GM10248 (cell line): ENCODE measurements at regions not wholly inside any gene's neighbourhood (a gene's known extent, or its start where the extent isn't known, plus 50 kb on each side); places are given as distances from the start of the nearest gene placed in this dataset.

ENCODE experiments used
- CTCF ChIA-PET: fragments of 300-600 bp; sonication (Branson Sonifier 250); formaldehyde crosslinking; extraction: SDS; loops from one replicate; lab custom pipeline; 2021; ENCODE audit warnings: antibody characterized with exemption; lab: Yijun Ruan, JAX
- POLR2A ChIA-PET: fragments of 350-650 bp; sonication (Branson Sonifier 250); formaldehyde crosslinking; extraction: SDS; loops from one replicate; lab custom pipeline; 2020; ENCODE audit warnings: antibody characterized with exemption; lab: Yijun Ruan, JAX
- DNase-seq: peaks from one replicate; pipeline ENCODE4 v3.0.0; 2012; ENCODE audit errors: extremely low spot score
- TF ChIP-seq, protein P1 (sequence below): IDR thresholded peaks from 2 replicates; pipeline ENCODE4 v1.5.1; 2012; ENCODE audit warnings: mild to moderate bottlenecking, low read depth; ENCODE audit errors: extremely low read depth, missing control alignments, control extremely low read depth

DNA sequence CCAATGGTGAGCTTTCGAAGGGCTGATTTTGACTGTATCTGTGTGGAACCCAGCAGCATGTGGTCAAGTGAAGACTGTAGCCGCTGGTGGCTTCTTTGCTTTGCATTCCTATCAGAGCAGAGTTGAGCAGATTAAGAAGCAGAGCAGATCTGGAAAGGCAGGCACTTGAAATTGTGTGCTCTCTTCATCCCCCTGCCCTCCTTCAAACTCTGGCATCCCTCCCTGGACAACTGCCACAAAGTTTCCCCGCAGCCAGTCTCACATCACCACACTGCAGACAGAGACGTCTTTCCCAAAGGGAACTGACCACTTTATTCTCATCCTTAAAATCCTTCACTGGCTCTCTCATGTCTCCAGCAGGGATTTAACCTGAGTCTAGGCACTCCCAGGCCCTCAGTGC is 237.1 kb upstream of the DYNLRB2 start:
- ChIA-PET CTCF (no interaction called here), POLR2A (no interaction called here)
- DNase-seq = no peak

DNA sequence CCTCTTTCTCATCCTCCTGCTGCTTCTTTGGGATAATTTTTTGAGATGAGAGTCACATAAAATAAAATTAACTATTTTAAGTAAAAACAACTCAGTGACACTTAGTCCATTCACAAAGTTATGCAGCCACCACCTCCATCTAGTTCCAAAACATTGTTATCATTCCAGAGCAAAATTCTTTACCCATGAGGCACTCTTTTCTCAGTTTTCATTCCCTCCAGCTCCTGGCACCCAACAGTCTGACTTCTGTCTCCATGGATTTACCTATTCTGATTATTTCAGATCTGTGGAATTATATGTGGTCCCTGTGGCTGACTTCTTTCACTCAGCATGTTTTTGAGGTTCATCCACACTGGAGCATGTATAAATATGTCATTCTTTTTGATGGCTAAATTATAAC is 239.9 kb upstream of the DYNLRB2 start:
- TF ChIP-seq, protein P1, sequence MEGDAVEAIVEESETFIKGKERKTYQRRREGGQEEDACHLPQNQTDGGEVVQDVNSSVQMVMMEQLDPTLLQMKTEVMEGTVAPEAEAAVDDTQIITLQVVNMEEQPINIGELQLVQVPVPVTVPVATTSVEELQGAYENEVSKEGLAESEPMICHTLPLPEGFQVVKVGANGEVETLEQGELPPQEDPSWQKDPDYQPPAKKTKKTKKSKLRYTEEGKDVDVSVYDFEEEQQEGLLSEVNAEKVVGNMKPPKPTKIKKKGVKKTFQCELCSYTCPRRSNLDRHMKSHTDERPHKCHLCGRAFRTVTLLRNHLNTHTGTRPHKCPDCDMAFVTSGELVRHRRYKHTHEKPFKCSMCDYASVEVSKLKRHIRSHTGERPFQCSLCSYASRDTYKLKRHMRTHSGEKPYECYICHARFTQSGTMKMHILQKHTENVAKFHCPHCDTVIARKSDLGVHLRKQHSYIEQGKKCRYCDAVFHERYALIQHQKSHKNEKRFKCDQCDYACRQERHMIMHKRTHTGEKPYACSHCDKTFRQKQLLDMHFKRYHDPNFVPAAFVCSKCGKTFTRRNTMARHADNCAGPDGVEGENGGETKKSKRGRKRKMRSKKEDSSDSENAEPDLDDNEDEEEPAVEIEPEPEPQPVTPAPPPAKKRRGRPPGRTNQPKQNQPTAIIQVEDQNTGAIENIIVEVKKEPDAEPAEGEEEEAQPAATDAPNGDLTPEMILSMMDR = no peak
- DNase-seq = no peak
- ChIA-PET POLR2A (no interaction called here), CTCF (interaction anchor here (1.5 kb wide), 1 partner anchor 9 kb away, joined by 3 read pairs; no protein-coding TSS in a partner anchor)

More for the DNA sequence above, 237.1 kb upstream of the DYNLRB2 start:
- TF ChIP-seq, protein P1 = no peak

DNA sequence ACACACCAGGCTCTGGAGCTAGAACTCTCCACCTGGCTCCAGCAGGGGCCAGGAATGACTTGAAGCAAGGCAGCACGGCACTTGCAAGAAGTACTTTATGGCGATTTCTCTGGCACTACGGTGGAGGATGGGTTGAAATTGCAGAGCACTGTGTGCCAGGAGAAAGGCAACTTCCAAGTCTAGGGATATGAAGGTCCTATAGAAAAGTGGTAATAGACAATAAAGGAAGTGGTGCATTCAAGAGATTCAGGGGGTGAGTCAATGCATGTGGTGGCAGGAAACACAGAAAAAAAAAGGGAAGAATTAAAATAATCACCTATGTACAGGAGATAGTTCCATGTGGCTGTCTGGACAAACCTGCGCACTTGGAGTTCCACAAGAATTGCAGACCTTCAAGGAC is 240.3 kb upstream of the DYNLRB2 start:
- ChIA-PET CTCF (interaction anchor here (1.5 kb wide), 1 partner anchor 9 kb away, joined by 3 read pairs; no protein-coding TSS in a partner anchor), POLR2A (no interaction called here)
- DNase-seq = no peak
- TF ChIP-seq, protein P1 = no peak

DNA sequence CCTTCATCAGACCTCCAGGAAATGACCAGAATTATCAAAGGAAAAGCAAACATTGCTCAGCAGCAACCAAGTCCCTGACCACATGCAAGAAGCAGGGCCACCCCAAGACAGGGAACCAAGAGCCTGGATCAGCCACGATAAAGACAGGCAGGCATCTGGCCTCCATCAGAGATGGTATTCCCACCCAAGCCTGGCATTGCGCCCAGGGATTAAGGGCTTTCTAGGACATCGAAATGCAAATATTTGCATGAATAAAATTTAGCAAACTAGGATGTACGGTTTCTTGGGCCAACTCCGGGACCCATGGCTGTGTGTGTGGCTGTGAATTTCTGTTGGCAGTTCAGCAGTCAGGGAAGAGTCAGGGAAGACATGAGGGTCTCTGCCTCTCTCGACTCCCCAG is 241.4 kb upstream of the DYNLRB2 start:
- DNase-seq = no peak
- CTCF ChIA-PET = interaction anchor here (1.5 kb wide), 1 partner anchor 8 kb away, joined by 3 read pairs; no protein-coding TSS in a partner anchor
- POLR2A ChIA-PET = no interaction called here
- TF ChIP-seq, protein P1 = no peak

DNA sequence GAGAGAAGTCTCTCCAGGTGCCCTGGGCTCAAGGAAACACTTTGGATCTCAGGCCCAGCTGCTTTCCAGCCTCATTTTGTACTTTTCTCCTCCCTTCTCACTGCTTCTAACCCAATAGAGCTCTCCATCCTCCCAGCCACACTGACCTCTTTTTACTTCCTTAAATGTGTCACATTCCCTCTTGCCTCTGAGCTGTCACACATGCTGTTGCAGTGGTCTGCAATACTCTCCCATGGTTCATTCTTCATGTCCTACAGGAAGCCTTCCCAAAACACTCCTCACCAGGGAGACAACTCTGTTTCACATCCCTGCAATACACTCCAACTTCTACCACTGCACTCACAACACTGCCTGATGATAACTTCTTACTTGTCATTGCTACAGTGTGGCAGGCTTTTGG is 242.1 kb upstream of the DYNLRB2 start:
- POLR2A ChIA-PET = no interaction called here
- CTCF ChIA-PET = no interaction called here
- DNase-seq = no peak
- TF ChIP-seq, protein P1 = no peak

DNA sequence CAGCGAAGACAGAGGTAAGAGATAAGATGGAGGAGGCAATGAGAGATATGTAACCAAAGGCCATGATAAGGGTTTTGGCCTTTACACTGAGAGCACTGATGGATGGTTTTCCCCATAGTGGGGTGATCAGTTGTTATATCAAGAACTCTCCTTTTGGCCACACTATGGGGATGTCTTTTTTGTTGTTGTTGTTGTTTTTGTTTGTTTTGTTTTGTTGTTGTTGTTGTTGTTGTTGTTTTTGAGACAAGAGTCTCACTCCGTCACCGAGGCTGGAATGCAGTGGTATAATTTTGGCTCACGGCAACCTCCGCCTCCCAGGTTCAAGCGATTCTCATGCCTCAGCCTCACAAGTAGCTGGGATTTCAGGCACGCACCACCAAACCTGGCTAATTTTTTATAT is 244.8 kb upstream of the DYNLRB2 start:
- ChIA-PET CTCF (no interaction called here), POLR2A (no interaction called here)
- no peak for DNase-seq
- TF ChIP-seq, protein P1 = no peak
